BE2C (cell line): ENCODE measurements at regions not wholly inside any gene's neighbourhood (a gene's known extent, or its start where the extent isn't known, plus 50 kb on each side); places are given as distances from the start of the nearest gene placed in this dataset.

Source experiments
- DNase-seq: peaks from one replicate; pipeline ENCODE4 v3.0.0-alpha.2; 2020
- H3K27me3 ChIP-seq: fragments of 250-450 bp; sonication (Bioruptor Pico); 2 replicates; pipeline ENCODE4 v1.5.1; 2020; ENCODE audit warnings: mild to moderate bottlenecking
- H3K36me3 ChIP-seq: fragments of 250-450 bp; sonication (Bioruptor Pico); 2 replicates; pipeline ENCODE4 v1.5.1; 2020; ENCODE audit warnings: mild to moderate bottlenecking
- H3K4me1 ChIP-seq: fragments of 250-450 bp; sonication (Bioruptor Pico); 2 replicates; pipeline ENCODE4 v1.5.1; 2020
- H3K4me3 ChIP-seq: 2 replicates; pipeline ENCODE4 v1.5.1; 2011; ENCODE audit warnings: low read depth, low read length
- H3K9me3 ChIP-seq: fragments of 250-450 bp; sonication (Bioruptor Pico); 2 replicates; pipeline ENCODE4 v1.5.1; 2020
- CTCF ChIP-seq: IDR thresholded peaks from 2 replicates; pipeline ENCODE4 v1.5.1; 2012; ENCODE audit warnings: mild to moderate bottlenecking, low read depth, low read length

GRCh38 chr12:14264778-14265177 is 100.7 kb upstream of the ATF7IP start:
- H3K4me1 ChIP-seq, result no peaks in the 10 kb centered on the region; the same call in 1 of the 2 replicates
- H3K4me3 ChIP-seq, result no peak overlapping the region
- no peak for TF ChIP-seq CTCF
- no peak for DNase-seq
- no peaks in the 10 kb centered on the region for H3K27me3 ChIP-seq
- no peaks in the 10 kb centered on the region for H3K9me3 ChIP-seq
- no peaks in the 10 kb centered on the region for H3K36me3 ChIP-seq

- no peaks in the 10 kb centered on the region for H3K27me3 ChIP-seq
- no peaks in the 10 kb centered on the region for H3K36me3 ChIP-seq
- no peak overlapping the region for H3K4me3 ChIP-seq
- no peak for DNase-seq
- no peaks in the 10 kb centered on the region for H3K4me1 ChIP-seq
- TF ChIP-seq CTCF, result no peak
- H3K9me3 ChIP-seq, result no peaks in the 10 kb centered on the region
These were observed 97.4 kb upstream of the ATF7IP start for GRCh38 chr12:14268120-14268515.

GRCh38 chr12:14270392-14270791 is 95.1 kb upstream of the ATF7IP start:
- H3K4me1 ChIP-seq, result no peaks in the 10 kb centered on the region
- H3K4me3 ChIP-seq, result no peak overlapping the region
- no peaks in the 10 kb centered on the region for H3K27me3 ChIP-seq
- TF ChIP-seq CTCF, result no peak
- no peaks in the 10 kb centered on the region for H3K9me3 ChIP-seq
- DNase-seq, result no peak
- H3K36me3 ChIP-seq, result no peaks in the 10 kb centered on the region

GRCh38 chr12:14272956-14273912 is 92.2 kb upstream of the ATF7IP start:
- no peaks in the 10 kb centered on the region for H3K27me3 ChIP-seq
- DNase-seq, result no peak
- no peaks in the 10 kb centered on the region for H3K36me3 ChIP-seq
- H3K4me1 ChIP-seq, result no peaks in the 10 kb centered on the region
- no peaks in the 10 kb centered on the region for H3K9me3 ChIP-seq
- TF ChIP-seq CTCF, result no peak
- no peak overlapping the region for H3K4me3 ChIP-seq

GRCh38 chr12:14273913-14274311 is 91.6 kb upstream of the ATF7IP start:
- H3K9me3 ChIP-seq, result no peaks in the 10 kb centered on the region
- DNase-seq, result no peak
- H3K27me3 ChIP-seq, result no peaks in the 10 kb centered on the region
- H3K4me3 ChIP-seq, result no peak overlapping the region
- no peaks in the 10 kb centered on the region for H3K36me3 ChIP-seq
- no peaks in the 10 kb centered on the region for H3K4me1 ChIP-seq
- no peak for TF ChIP-seq CTCF

GRCh38 chr12:14275111-14275510 is 90.4 kb upstream of the ATF7IP start:
- Histone ChIP-seq H3K27me3 (no peaks in the 10 kb centered on the region), H3K4me3 (no peak overlapping the region), H3K36me3 (no peaks in the 10 kb centered on the region), H3K9me3 (no peaks in the 10 kb centered on the region), H3K4me1 (no peaks in the 10 kb centered on the region)
- DNase-seq, result no peak
- TF ChIP-seq CTCF, result no peak
